GM18909 (cell line): ENCODE measurements at regions not wholly inside any gene's neighbourhood (a gene's known extent, or its start where the extent isn't known, plus 50 kb on each side); places are given as distances from the start of the nearest gene placed in this dataset.
"Not testable (repeated sequence)": the region's sequence is repeated elsewhere in the genome, so short reads cannot be mapped to it uniquely, and the experiment has no call there.

Source experiments
- ATAC-seq: cut with Tn5 transposase; IDR thresholded peaks from one replicate; pipeline ENCODE4 v1.9.1; 2021; ENCODE audit warnings: mild to moderate bottlenecking; ENCODE audit not compliant: unreplicated experiment, poor library complexity

GRCh38 chr1:59217439-59217838 is 79.5 kb upstream of the FGGY start:
- ATAC-seq: not testable (repeated sequence)

GRCh38 chr1:59218521-59219236 is 78.2 kb upstream of the FGGY start:
- ATAC-seq: no peak

GRCh38 chr1:59219916-59220315 is 77.0 kb upstream of the FGGY start:
- no peak for ATAC-seq

- ATAC-seq: no peak
These were observed 76.5 kb upstream of the FGGY start for GRCh38 chr1:59220356-59220755.

- ATAC-seq: no peak
These were observed 73.7 kb upstream of the FGGY start for GRCh38 chr1:59223198-59223597.

GRCh38 chr1:59223989-59224634 is 72.8 kb upstream of the FGGY start:
- no peak for ATAC-seq

- ATAC-seq: no peak
These were observed 71.1 kb upstream of the FGGY start for GRCh38 chr1:59225594-59226316.

- ATAC-seq: no peak
These were observed 67.8 kb upstream of the FGGY start for GRCh38 chr1:59229138-59229537.

GRCh38 chr1:59230622-59231021 is 66.3 kb upstream of the FGGY start:
- ATAC-seq: no peak

GRCh38 chr1:59232216-59232615 is 64.7 kb upstream of the FGGY start:
- no peak for ATAC-seq

- no peak for ATAC-seq
These were observed 63.5 kb upstream of the FGGY start for GRCh38 chr1:59233444-59233843.

- ATAC-seq: no peak
These were observed 60.0 kb upstream of the FGGY start for GRCh38 chr1:59236721-59237545.

- ATAC-seq: no peak
These were observed 59.0 kb upstream of the FGGY start for GRCh38 chr1:59237900-59238299.

- ATAC-seq: no peak
These were observed 58.5 kb upstream of the FGGY start for GRCh38 chr1:59238333-59238934.

GRCh38 chr1:59238993-59239392 is 57.9 kb upstream of the FGGY start:
- no peak for ATAC-seq

- ATAC-seq: no peak
These were observed 55.0 kb upstream of the FGGY start for GRCh38 chr1:59241909-59242308.

GRCh38 chr1:59242370-59242769 is 54.5 kb upstream of the FGGY start:
- no peak for ATAC-seq

GRCh38 chr1:59243550-59243949 is 53.3 kb upstream of the FGGY start:
- no peak for ATAC-seq

- ATAC-seq: no peak
These were observed 52.9 kb upstream of the FGGY start for GRCh38 chr1:59243978-59244377.

- ATAC-seq: no peak
These were observed 52.0 kb upstream of the FGGY start for GRCh38 chr1:59244891-59245290.
